HG02981 (cell line): ENCODE measurements at regions not wholly inside any gene's neighbourhood (a gene's known extent, or its start where the extent isn't known, plus 50 kb on each side); places are given as distances from the start of the nearest gene placed in this dataset.

Experiments
- ATAC-seq: cut with Tn5 transposase; IDR thresholded peaks from one replicate; pipeline ENCODE4 v1.9.1; 2021; ENCODE audit warnings: mild to moderate bottlenecking, moderate library complexity; ENCODE audit not compliant: unreplicated experiment

DNA sequence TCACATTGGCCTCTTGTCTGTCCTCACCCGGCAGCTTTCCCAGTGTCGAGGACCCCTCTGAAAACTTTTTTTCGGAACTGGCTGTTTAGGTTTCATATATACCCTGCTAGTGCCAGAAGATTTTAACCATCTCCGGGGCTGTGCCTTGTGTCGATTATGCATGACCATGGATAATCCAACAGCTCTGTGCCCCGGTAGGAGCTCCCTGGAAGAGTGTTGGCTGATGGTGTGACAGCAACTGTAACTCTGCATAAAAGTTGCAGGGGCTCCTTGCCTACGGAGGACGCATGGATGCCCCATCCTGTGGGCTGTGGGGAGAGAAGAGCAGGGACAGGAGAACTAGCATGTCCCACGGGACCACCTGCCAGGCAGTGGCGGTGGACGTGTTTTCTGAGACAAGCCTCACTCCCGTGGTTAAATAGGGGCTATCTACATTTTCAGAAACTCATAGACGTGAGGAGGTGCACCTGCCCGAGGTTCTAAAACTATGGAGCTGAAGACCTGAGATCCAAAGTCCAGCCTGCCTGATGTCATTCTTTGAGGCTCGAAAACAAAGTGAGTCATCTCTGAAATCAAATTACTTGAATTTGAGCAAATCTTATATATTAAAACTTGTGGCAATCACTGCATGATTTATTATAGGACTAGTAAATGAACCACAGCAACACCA lies 437.2 kb upstream of the HS6ST1 start:
- ATAC-seq = no peak

DNA sequence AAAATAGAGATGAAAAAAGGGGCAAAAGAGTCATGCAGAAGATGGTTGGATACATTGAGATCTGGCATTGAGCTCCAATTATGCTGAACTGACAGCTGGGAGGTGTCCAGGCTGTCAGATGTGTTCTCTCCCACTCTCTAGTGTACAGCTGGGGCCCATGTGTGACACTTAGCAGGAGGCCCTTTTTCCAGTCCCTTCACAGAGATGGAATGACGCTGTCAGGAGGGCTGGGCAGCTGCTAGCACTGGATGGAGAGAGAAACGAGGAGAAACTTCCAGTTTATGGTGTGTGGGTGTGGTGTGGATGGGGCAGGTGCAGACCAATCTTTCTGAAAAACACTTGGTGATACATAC lies 437.7 kb upstream of the HS6ST1 start:
- no peak for ATAC-seq

DNA sequence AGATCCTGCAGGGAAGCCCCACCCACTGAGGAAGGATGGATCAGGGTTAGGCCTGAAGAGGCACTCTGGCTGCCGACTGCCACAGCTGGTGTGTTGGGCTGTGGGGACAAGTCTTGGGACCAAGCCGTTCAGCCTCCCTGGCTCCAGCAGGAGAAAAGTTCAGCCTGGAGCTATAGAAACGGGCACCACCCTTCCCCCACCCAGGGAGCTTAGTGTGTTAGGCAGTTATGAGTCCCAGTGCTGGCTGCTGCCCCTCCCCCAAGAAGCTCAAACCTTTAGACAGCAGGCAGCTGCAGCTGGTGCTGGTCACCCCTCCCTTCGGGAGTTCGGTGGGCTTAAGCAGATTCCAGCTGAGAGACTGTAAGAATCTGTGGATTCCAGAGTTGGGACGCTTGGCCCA lies 447.1 kb upstream of the HS6ST1 start:
- ATAC-seq = no peak

DNA sequence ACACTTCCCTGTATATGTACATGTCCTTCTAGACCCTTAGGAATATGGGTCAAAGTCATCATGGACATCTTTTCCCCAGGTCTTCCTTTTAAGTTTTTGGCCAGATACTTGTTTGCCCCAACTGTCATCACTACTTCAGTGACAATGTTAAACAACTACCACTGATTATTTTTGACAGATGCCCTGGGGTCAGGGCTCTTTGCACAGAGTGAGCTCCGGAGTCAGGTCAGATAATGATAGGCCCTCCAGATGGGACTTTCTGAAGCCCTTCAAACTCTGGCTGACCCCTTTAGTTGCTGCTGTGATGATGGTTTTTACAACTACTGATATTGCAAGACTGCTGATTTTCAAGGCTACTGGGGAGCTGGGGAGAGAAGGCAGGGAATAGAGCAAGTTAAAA lies 449.4 kb upstream of the HS6ST1 start:
- ATAC-seq = no peak

DNA sequence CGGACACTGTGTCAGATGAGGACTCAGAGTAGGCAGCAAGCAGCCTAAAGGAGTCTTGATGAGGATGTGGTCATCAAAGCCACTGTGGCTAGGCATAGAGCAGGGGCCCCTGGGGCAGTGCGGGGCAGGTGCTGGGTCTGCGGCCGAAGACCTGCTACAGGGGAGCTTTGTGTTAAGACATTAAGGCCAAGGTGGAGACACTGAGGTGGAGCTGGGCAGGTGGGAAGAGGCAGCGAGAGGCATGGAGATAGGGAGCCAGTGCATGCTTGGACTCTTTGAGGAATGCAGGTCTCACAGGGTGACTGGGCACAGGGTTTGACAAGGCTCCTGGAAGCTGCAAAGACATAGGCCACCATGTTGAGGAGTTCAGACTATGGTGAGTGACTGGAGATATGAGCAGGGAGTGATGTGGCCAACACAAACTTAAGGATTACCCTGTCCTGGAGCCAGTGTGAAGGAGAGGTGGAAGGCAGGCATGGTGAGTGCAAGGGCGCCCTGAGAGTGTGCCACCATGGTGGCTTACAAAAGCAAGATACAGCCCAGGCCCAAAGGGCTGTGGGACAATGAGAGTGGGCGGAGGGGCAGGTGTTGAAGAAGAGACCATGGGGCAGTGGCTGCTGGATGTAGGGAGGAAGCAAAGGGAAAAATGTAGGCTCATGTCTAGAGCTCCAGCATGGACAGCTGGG lies 450.9 kb upstream of the HS6ST1 start:
- no peak for ATAC-seq

DNA sequence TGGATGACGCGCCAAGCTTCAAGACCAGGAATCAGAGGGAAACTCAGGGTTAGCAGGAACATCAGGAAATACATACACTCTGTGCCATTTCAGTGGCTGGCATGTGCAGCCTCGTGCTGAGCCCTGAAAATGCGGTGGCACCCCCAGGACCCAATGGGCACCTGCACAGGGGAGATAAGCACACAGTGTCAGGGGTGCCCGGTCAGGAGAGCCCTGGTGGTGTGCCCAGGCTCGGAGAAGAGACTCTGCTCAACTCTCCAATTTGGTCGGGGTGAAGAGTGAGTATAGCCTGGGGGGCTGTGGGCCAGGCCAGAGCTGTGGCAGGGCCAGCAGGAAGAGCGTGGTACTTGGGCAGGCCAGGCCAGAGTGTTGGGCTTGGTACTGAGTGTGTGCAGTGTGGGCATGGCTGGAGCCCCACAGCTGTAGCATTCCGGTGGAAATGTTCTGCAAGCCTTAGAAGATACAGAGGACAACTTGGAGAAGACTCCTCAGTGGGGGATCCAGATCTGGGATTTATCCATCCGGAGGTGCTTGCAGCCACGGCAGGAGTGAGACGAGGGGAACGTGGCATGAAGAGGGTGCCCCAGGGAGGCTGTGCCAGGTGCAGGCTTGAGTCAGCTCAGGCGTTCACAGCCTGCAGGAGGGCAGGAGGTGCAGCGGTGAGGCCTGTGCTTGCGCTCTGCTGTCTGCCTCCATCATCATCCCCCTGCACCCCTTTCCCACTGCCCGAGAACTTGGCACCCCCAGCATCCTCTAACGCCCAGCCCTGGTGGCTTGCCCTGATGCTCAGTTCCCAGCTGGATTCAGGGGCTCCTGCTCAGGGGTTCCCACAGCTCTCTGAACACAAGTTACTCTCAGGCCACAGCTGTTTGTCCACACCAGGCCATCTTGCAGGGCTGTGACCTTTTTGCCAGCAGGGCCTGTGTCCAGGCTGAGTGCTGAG lies 451.7 kb upstream of the HS6ST1 start:
- ATAC-seq = no peak

DNA sequence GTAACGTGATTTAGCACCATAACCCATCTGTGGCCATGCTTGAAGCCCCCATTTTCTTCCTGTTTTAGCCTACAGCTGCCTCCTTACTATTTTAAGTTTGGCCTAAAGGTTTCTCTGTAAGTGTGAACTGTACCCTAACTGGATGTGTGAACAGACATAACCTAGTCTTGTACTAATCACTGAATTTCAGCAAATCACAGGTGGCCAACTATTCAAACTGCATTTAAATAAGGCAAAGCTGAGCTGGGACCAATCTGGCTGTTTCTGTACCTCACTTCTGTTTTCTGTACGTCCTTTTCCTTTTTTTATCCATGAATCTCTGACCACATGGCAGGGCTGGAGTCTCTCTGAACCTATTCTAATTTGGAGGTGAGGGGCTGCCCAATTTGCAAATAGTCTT lies 452.7 kb upstream of the HS6ST1 start:
- ATAC-seq = no peak

DNA sequence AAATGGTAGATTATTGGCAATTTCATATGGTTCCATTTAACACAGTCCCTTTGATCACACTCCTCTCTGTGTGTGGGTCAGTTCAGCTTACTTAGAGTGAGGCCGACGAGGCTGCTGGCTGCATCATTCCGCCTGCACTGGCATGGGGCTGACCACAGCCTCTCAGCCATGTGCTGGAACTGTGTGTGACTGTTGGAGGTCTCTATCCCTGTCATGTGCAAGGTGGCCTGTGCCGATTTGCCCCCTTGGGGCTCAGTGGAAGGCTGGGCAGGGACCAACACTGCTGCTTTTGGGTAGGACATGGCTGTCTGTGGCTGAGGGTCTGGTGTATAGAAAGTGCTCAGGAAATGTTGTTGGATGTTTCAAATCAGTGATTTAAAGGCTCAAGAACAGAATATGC lies 454.0 kb upstream of the HS6ST1 start:
- ATAC-seq = no peak

DNA sequence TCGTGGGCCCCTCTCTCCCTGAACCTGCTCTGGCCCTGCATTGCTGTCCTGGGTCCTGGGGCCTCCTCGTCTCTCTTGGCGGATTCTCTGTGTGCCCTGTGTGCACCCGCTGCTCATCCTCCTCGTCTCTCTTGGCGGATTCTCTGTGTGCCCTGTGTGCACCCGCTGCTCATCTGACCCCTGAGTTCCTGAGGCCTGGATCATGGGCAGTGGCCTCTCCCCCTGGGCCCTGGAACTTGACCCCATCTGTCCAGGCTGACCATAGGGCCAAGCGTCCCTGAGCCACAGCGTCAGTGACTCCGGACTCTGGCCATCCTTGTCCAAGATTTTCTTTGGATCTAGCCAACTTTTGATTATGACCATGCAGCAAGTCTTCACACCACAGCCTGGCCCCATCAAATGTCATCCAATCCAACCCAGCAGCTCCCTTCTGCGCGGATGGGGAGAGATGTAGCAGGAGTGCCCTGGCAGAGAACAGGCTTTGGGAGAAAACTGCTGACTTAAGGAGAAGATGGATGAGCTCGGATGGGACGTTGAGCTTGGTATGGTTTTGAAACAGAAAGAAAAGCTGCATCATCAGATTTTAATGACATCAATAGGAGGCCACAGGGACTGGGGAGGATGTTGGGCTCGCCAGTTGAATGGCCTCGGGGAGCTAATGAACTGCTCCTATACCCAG lies 455.1 kb upstream of the HS6ST1 start:
- no peak for ATAC-seq

DNA sequence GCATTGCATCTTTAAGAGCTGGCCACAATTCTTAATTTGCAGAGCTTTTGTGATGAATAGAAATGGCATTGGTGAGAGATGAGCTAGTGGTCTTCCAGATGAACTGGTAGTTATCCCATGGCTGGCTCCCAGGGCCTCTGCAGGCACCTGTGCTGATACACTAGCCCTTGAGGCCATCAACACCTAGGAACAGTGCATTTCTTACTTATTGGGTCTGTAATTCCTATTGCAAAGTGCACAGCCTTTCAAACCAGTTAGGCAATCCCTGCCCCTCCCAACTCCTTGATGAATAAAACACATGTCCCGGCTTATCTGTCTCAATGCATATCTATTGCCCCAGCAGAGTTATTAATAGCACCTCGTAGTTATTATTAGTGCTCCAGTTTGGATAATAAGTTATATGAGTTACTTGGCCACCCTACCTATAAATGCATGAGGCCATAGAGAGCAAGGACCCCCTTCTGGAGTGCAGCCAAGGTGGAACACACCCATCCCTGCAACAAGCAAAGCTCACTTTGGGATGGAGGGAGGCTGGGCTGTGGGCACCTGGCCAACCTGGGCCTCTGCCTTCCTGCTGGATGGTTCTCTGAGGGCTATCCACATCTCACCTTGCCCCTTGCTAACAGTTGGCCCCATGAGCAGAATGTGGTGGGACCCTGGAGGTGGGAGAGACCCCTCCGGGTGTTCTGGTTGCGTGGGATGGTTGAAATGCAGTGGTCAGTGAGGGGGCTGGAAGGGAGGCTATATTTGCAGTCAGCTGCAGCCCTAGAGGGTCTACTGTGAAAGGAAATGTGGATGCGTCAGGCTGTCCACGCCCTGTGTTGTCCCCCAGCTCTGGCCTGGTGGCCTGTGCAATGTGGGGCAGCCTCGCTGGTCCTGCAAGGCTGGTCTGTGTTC lies 455.9 kb upstream of the HS6ST1 start:
- ATAC-seq = no peak

DNA sequence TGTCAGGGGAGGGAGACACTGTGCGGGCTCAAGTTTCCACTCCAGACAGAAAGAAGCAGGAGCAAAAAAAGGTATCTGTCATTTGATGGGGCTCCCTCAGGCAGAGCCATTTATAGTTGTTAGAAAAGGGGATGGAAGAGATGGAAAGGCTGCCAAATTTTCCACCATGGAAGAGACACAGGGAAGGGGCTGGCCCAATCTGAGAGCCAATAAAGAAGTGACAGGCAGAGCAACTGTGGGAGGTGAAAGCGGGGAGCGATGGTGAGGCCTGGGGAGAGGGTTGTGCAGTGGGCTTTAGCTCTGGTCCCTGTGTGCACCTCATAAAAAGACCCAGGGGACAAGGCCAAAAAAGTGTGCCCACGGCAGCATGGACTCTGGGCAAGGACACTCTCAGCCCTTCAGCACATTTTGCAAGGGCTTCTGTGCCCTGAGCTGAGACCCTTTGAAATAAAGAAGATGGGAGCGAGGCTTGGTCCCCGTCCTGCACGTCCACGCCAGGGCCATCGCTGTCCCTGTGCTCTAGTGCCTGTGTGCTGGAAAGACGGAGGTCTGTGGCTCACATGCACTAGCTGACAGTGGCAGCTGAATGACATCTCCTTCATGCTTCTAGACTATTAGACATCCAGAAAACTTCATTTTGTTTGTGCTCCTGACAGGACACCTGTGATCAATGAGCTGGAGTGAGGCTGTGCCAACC lies 456.7 kb upstream of the HS6ST1 start:
- no peak for ATAC-seq

DNA sequence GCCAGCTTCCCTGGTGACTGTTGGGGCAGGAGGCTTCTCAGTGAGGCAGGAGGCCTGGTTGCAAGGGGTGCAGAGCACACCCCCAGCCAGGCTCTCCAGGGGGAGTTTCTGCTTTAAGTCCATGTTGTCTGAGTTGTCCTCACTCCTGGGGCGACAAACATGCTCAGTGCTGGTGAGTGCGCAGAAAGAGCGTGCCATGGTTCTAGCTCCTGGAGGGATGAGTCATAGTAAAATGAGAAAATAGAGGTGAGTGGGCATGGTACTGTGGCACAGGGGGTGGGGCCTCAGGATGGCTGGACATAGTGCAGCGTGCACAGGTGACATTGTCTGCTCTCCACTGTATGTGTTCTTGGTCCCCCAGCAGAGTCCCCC lies 457.2 kb upstream of the HS6ST1 start:
- no peak for ATAC-seq

DNA sequence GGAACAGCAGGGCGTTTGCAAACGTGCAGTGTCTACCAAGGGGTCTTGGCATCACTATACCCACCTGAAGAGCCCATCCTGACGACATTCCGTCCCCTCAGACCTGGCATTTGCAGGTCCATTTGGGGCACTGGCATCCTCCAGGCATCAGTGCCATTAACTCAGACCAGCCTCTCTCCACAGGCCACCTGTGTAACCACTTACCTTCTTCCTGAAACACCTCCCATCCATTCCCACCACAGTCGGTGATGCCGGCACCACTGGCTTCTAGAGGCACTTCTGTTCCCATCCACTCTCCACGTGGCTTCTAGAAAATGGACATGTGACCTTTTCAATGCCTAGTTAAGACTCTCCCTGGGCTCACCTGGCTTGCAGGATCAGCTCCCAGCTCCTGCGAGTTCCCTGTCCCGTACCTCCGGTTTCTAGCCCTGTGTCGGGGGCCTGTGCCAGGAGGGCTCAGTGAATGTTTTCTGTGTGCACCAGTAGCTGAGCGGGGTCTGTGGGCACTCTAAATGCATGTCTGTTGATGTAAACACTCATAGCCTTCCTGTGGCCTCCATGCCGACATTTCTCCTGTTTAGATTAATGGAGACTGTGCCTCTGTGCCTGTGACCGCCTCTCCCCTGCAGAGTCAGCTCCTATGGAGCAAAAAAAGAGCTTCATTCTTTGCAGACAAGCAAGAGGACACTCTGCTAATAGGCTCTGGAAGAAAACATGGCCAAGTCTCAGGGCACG lies 458.0 kb upstream of the HS6ST1 start:
- ATAC-seq = no peak

DNA sequence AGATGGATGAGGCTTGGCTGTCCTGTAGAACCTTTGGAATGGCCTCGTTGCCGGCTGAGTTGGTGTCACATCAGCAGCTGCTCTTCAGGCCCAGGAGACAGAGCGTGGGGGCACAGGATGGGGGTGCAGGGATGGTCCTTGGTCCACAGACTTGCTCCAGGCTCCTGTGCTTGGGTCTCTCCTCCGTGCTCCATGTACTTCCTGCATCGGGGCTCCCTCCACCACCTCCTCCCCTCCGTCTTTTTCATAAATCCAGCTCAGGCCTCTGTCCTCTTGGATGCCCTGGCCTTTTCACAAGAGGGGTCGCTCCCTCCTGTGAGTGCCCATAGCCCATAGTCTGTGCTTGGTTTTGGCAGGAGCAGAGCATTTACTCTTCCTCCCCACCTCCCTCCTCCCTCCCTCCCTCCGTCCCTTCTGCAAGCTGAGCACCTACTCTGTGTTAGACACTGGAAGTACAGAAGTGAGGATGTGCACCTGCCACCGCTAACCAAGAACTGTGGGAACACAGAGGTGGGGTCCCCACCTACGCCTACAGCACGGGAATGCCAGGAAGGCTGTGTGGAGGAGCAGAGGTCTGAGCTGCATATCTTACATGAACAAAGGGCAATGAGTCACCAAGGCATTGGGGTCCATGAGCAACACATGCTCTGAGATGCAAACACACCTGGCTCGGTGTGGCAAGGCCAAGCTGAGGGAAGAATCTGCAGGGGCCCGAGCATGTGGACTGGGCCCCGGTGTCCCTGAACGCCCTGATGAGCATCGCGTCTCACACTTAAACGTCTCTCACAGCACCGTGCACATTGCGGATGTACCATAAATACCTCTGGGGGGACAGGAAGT lies 458.7 kb upstream of the HS6ST1 start:
- ATAC-seq = no peak

DNA sequence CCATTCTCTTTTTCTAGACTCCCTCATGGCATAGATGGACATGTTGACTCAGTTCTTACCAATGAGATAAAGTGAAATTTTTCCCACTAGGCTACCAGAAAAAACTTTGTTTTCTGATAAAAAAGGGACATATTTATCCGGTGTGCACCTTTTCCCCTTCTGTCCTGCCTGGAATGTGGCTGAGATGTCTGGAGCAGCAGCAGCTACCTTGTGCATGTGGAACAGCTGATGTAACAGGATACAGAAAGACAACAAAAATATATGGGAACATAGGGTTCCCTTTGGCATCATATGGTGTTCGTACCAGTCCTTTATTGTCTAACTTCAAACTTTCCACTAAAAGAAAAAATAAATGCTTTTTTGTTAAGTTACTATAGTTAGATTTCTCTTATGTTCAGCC lies 460.2 kb upstream of the HS6ST1 start:
- ATAC-seq = no peak

DNA sequence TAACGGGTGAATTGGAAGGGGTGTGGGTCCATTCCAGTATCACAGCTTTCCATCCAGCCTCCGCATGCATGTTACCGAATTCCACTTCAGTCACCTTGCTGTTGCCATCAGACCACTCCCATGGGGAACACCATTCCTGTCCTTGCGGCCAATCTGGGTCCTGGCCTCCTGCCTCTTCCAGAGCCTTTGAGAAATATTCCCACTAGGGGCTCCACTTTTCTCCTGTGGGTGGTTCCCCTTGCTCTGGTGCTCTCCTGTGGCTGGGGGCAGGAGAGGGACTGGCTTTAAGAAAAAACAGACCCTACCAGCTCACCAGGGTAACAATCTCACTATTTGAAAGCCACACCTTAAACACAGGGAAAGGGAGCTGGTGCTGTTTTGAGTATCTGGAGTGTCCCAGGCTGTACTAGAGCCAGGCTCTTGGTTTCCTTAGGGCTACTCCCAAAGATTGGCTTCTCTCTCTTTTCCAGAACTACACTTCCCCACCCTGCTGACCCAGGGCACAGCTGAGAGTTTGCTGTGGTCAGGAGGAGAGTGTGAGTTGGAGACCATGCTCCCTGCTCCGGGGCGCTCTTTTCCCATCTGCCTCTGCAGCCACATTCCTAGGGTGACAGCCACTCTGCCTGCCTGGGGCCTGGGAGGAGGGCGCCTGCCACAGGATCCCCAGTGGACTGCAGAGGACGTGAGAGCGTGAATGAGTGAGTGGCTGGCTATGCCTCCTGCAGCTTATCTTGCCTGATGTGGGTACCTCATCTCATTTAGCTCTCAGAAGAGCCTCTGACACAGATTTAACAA lies 460.8 kb upstream of the HS6ST1 start:
- ATAC-seq = no peak

DNA sequence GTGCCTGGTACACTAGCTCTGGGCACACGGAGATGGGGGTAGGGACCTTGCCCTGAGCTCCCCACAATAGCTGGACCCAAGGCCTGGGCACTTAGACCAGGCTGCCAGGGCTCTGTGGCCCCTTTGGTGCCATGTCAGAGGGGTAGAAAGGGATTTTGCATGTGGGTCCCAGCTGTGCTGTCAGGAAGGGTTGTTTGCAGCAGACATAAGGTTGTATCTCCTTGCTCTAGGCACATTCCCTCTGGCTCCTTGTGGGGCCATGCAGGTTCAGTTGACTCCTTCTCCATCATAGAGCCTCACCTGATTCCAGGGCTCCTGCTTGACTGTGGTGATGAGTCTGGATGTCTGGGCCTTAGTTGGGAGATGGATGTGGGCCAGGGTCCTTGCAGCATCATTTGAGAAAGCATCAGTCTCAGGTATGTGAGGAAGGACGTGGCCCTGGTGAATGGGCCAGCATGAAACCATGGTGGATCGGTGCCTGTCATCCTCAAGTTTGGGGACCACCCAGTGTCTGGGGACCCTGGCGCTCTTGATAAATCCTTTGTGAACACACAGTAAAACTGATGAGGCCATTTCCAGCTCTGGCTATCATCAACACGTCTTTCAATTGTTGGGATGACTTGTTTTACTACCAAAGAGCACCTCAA lies 461.9 kb upstream of the HS6ST1 start:
- ATAC-seq = no peak
